HepG2 (cell line): ENCODE measurements at regions not wholly inside any gene's neighbourhood (a gene's known extent, or its start where the extent isn't known, plus 50 kb on each side); places are given as distances from the start of the nearest gene placed in this dataset.

Source experiments
- ATAC-seq: fragments of 200-7000 bp; cut with Tn5 transposase; 3 replicates; pipeline ENCODE4 v1.9.1; 2020; ENCODE audit warnings: mild to moderate bottlenecking, moderate library complexity
- BruUV-seq: library from RNA; stranded (reverse); fragments of 400-500 nt; replicated peaks from 2 replicates; lab custom pipeline; 2021; lab: Mats Ljungman, UMichigan
- CTCF ChIA-PET: fragments of 300-600 bp; formaldehyde crosslinking; extraction: SDS; loops from one replicate; lab custom pipeline; 2021; ENCODE audit warnings: low total read pairs, inconsistent platforms, low intra/inter-chr PET ratio; lab: Yijun Ruan, JAX
- POLR2A ChIA-PET: fragments of 350-600 bp; sonication (Branson Sonifier 250); formaldehyde crosslinking; loops from one replicate; lab custom pipeline; 2020; ENCODE audit warnings: antibody characterized with exemption, inconsistent platforms; lab: Yijun Ruan, JAX
- DNase-seq: peaks from one replicate; pipeline ENCODE4 v3.0.0-alpha.2; 2015; ENCODE audit warnings: low spot score
- FAIRE-seq: peaks from 3 replicates; lab custom pipeline; 2011; peaks lifted over from hg19 to GRCh38; lab: Jason Lieb, UNC
- H2AFZ ChIP-seq: one replicate; pipeline ENCODE4 v1.6.1; 2011; ENCODE audit warnings: low read length, inconsistent platforms
- H3K27ac ChIP-seq: fragments of 300-600 bp; 3 replicates; pipeline ENCODE4 v1.8.0; 2011; ENCODE audit warnings: mixed run types, mild to moderate bottlenecking, mixed read lengths, low read length, inconsistent platforms; ENCODE audit not compliant: insufficient read depth; ENCODE audit errors: extremely low read length
- H3K27me3 ChIP-seq, 2 experiments: fragments of 200-600 bp in 1 of 2; 2 replicates in 1 of 2; 3 replicates in 1 of 2; pipeline versions ENCODE4 v1.6.0 to v1.8.0; 2011; ENCODE audit warnings: low read length in 2 of 2, mild to moderate bottlenecking in 2 of 2, moderate library complexity in 2 of 2, inconsistent platforms in 1 of 2; ENCODE audit not compliant: insufficient read depth in 2 of 2, control insufficient read depth in 1 of 2
- H3K36me3 ChIP-seq, 2 experiments: fragments of 200-600 bp in 1 of 2; replicated peaks in 1 of 2; 2 replicates in 1 of 2; 3 replicates in 1 of 2; pipeline versions ENCODE4 v1.5.1 to v1.8.0; 2011; ENCODE audit warnings: low read length in 2 of 2, inconsistent platforms in 1 of 2; ENCODE audit not compliant: insufficient read depth in 2 of 2, control insufficient read depth in 1 of 2
- H3K4me1 ChIP-seq: 2 replicates; pipeline ENCODE4 v1.5.1; 2012; ENCODE audit warnings: low read length, inconsistent platforms; ENCODE audit not compliant: insufficient read depth
- H3K4me2 ChIP-seq: 2 replicates; pipeline ENCODE4 v1.6.0; 2011; ENCODE audit warnings: low read depth, low read length, inconsistent platforms
- H3K4me3 ChIP-seq, 3 experiments: fragments of 200-600 bp in 1 of 3; sonication (generic), shearing (Covaris generic) in 1 of 3; replicated peaks in 1 of 3; 2 replicates each; pipeline ENCODE4 v1.5.1; 2011 to 2016; ENCODE audit warnings: low read length in 3 of 3, inconsistent platforms in 2 of 3, low read depth in 2 of 3, mild to moderate bottlenecking in 2 of 3, control low read depth in 1 of 3, mixed read lengths in 1 of 3; ENCODE audit not compliant: insufficient read depth in 1 of 3
- H3K79me2 ChIP-seq: one replicate; pipeline ENCODE4 v1.6.1; 2011; ENCODE audit warnings: low read length, inconsistent platforms; ENCODE audit not compliant: insufficient read depth
- H3K9ac ChIP-seq: 2 replicates; pipeline ENCODE4 v1.6.0; 2011; ENCODE audit warnings: mild to moderate bottlenecking, low read depth, low read length, inconsistent platforms; ENCODE audit not compliant: insufficient read depth
- H3K9me3 ChIP-seq: 2 replicates; pipeline ENCODE4 v1.5.1; 2012; ENCODE audit warnings: mild to moderate bottlenecking, low read length
- H4K20me1 ChIP-seq: 2 replicates; pipeline ENCODE4 v1.6.0; 2011; ENCODE audit warnings: inconsistent platforms, mild to moderate bottlenecking, low read length, moderate library complexity; ENCODE audit not compliant: insufficient read depth
- CREB1 ChIP-seq, 2 experiments: fragments of 450-650 bp in 1 of 2; IDR thresholded peaks; 2 replicates each; pipeline ENCODE4 v1.6.1; 2016 to 2017; ENCODE audit warnings: control low read depth in 1 of 2, mild to moderate bottlenecking in 1 of 2, missing compliant biosample characterization in 1 of 2, missing genetic modification characterization in 1 of 2
- DNMT1 ChIP-seq: sonication (generic); formaldehyde crosslinking; IDR thresholded peaks from 2 replicates; pipeline ENCODE4 v1.5.1; 2020; ENCODE audit warnings: mild to moderate bottlenecking, missing genetic modification reagents
- DNMT3B ChIP-seq: conservative IDR thresholded peaks from 2 replicates; pipeline ENCODE4 v1.6.1; 2016; ENCODE audit warnings: missing biosample characterization, control low read depth
- ERF ChIP-seq: IDR thresholded peaks from 2 replicates; pipeline ENCODE4 v1.6.1; 2018; ENCODE audit warnings: missing biosample characterization, missing genetic modification reagents
- HNF1B ChIP-seq: sonication (generic); formaldehyde crosslinking; IDR thresholded peaks from 2 replicates; pipeline ENCODE4 v1.5.1; 2020; ENCODE audit warnings: mild to moderate bottlenecking, moderate library complexity, missing genetic modification reagents
- LBX2 ChIP-seq: sonication (generic); formaldehyde crosslinking; IDR thresholded peaks from 2 replicates; pipeline ENCODE4 v1.5.0; 2020; ENCODE audit warnings: missing genetic modification reagents, mild to moderate bottlenecking, borderline replicate concordance
- MAFF ChIP-seq: IDR thresholded peaks from 2 replicates; pipeline ENCODE4 v1.6.1; 2011; ENCODE audit warnings: low read depth, low read length, improper control_type of control experiment
- RAD51 ChIP-seq: fragments of 450-650 bp; IDR thresholded peaks from 2 replicates; pipeline ENCODE4 v1.6.1; 2016; ENCODE audit warnings: borderline replicate concordance
- RARA ChIP-seq: IDR thresholded peaks from 2 replicates; pipeline ENCODE4 v1.6.1; 2016; ENCODE audit warnings: missing genetic modification reagents, missing compliant biosample characterization
- SOX13 ChIP-seq, 3 experiments: fragments of 450-650 bp in 1 of 3; sonication (generic) in 1 of 3; formaldehyde crosslinking in 1 of 3; IDR thresholded peaks in 2 of 3; conservative IDR thresholded peaks in 1 of 3; 2 replicates each; pipeline versions ENCODE4 v1.5.0 to v1.6.1; 2016 to 2020; ENCODE audit warnings: antibody characterized with exemption in 1 of 3, mild to moderate bottlenecking in 1 of 3, missing compliant biosample characterization in 1 of 3, missing genetic modification reagents in 1 of 3, moderate library complexity in 1 of 3
- TFDP1 ChIP-seq: IDR thresholded peaks from 2 replicates; pipeline ENCODE4 v1.6.1; 2016; ENCODE audit warnings: missing compliant biosample characterization, missing genetic modification reagents, borderline replicate concordance
- ZNF281 ChIP-seq: sonication (generic); formaldehyde crosslinking; IDR thresholded peaks from 2 replicates; pipeline ENCODE4 v1.4.0; 2020; ENCODE audit warnings: missing genetic modification reagents, borderline replicate concordance
- ZNF282 ChIP-seq: fragments of 450-650 bp; IDR thresholded peaks from 2 replicates; pipeline ENCODE4 v1.6.1; 2018; ENCODE audit not compliant: partially characterized antibody
- ZNF296 ChIP-seq: sonication (generic); formaldehyde crosslinking; conservative IDR thresholded peaks from 2 replicates; pipeline ENCODE4 v1.5.0; 2020; ENCODE audit warnings: mild to moderate bottlenecking, missing genetic modification reagents
- ZNF460 ChIP-seq: sonication (generic); formaldehyde crosslinking; IDR thresholded peaks from 2 replicates; pipeline ENCODE4 v1.5.1; 2020; ENCODE audit warnings: missing genetic modification reagents, mild to moderate bottlenecking, borderline replicate concordance
- ZNF550 ChIP-seq: sonication (generic); formaldehyde crosslinking; IDR thresholded peaks from 2 replicates; pipeline ENCODE4 v1.4.0; 2020; ENCODE audit warnings: mild to moderate bottlenecking, missing genetic modification reagents, borderline replicate concordance
- ZNF605 ChIP-seq: sonication (generic); formaldehyde crosslinking; IDR thresholded peaks from 2 replicates; pipeline ENCODE4 v1.8.0; 2022; ENCODE audit warnings: mild to moderate bottlenecking, missing genetic modification reagents
- ZNF660 ChIP-seq: sonication (generic); formaldehyde crosslinking; IDR thresholded peaks from 2 replicates; pipeline ENCODE4 v1.5.1; 2020; ENCODE audit warnings: mild to moderate bottlenecking, low read depth, missing genetic modification reagents, borderline replicate concordance
- ZNF674 ChIP-seq: sonication (generic); formaldehyde crosslinking; IDR thresholded peaks from 2 replicates; pipeline ENCODE4 v1.5.0; 2020; ENCODE audit warnings: low read depth, mild to moderate bottlenecking, missing genetic modification reagents
- ZNF781 ChIP-seq: sonication (generic); formaldehyde crosslinking; IDR thresholded peaks from 2 replicates; pipeline ENCODE4 v1.5.1; 2020; ENCODE audit warnings: borderline replicate concordance, mild to moderate bottlenecking, missing genetic modification reagents; ENCODE audit errors: not compliant biosample characterization
- WGBS: methylation state at CpG from one replicate; pipeline ENCODE4 v1.1.6; 2017; ENCODE audit warnings: low lambda C conversion rate; 5-methylcytosine and 5-hydroxymethylcytosine counted together
- in situ Hi-C: cut with HindIII; loops from 2 replicates; pipeline ENCODE4 v1.10.0; 2017; ENCODE audit warnings: low pct_unique_long_range_greater_than_20kb; ENCODE audit not compliant: extremely low pct_ligation_motif_present
- intact Hi-C: fragments of 100-400 bp; cut with micrococcal nuclease; formaldehyde crosslinking; loops from one replicate; pipeline ENCODE4 v1.10.0; 2022; ENCODE audit not compliant: unreplicated experiment

- ATAC-seq = no peak
- Histone ChIP-seq H3K4me3 (no peak overlapping the region), H3K36me3 (no peaks in the 10 kb centered on the region), H3K27me3 (no peaks in the 10 kb centered on the region), H3K4me2 (no peak overlapping the region), H3K9ac (no peak overlapping the region), H3K9me3 (peaks cover 7% of the 10 kb centered on the region), H4K20me1 (no peaks in the 10 kb centered on the region), H2AFZ (no peak overlapping the region), H3K79me2 (no peaks in the 10 kb centered on the region), H3K4me1 (no peaks in the 10 kb centered on the region), H3K27ac (no peak overlapping the region)
- no peak for DNase-seq
- WGBS = 26% methylated on average over 4 of the region's 4 CpGs
- FAIRE-seq = no peak
- intact Hi-C loops (no loop called here), in situ Hi-C loops (no loop called here)
- ChIA-PET CTCF (no interaction called here), POLR2A (no interaction called here)
- BruUV-seq = no TSS peak
- TF ChIP-seq LBX2 (CRISPR knock-in tag) = no peak
- no peak for TF ChIP-seq MAFF
- no peak for TF ChIP-seq ZNF282
- no peak for TF ChIP-seq RAD51
- no peak for TF ChIP-seq ZNF660 (CRISPR knock-in tag)
- TF ChIP-seq ERF (CRISPR knock-in tag) = no peak
- TF ChIP-seq DNMT1 (CRISPR knock-in tag) = no peak
- no peak for TF ChIP-seq ZNF296
- TF ChIP-seq ZNF605 (CRISPR knock-in tag) = no peak
- TF ChIP-seq CREB1 (IDR thresholded peaks at IDR 0.05) = no peak
- TF ChIP-seq CREB1 (CRISPR knock-in tag; IDR thresholded peaks at IDR 0.05) = no peak
- TF ChIP-seq ZNF674 = no peak
- TF ChIP-seq ZNF781 (CRISPR knock-in tag) = no peak
- TF ChIP-seq RARA (CRISPR knock-in tag) = no peak
- no peak for TF ChIP-seq ZNF550 (CRISPR knock-in tag)
- TF ChIP-seq HNF1B (CRISPR knock-in tag) = no peak
- no peak for TF ChIP-seq TFDP1
- TF ChIP-seq SOX13 (IDR thresholded peaks at IDR 0.05) = no peak
- no peak for TF ChIP-seq SOX13 (CRISPR knock-in tag; conservative IDR thresholded peaks at IDR 0.05 in 1 of 2, IDR thresholded peaks at IDR 0.05 in 1 of 2)
- no peak for TF ChIP-seq ZNF281 (CRISPR knock-in tag)
- no peak for TF ChIP-seq DNMT3B (CRISPR knock-in tag)
- TF ChIP-seq ZNF460 (CRISPR knock-in tag) = no peak
Measured at GRCh38 chr3:88574146-88574545, 424.4 kb downstream of the C3orf38 start.
